GM18505 (cell line): ENCODE measurements at regions not wholly inside any gene's neighbourhood (a gene's known extent, or its start where the extent isn't known, plus 50 kb on each side); places are given as distances from the start of the nearest gene placed in this dataset.

ENCODE experiments used
- ATAC-seq: cut with Tn5 transposase; IDR thresholded peaks from one replicate; pipeline ENCODE4 v1.9.1; 2021; ENCODE audit not compliant: unreplicated experiment
- POLR2A ChIP-seq: IDR thresholded peaks from 4 replicates; pipeline ENCODE4 v1.6.1; 2011; ENCODE audit warnings: borderline replicate concordance; ENCODE audit not compliant: insufficient read depth, insufficient read length; ENCODE audit errors: extremely low read depth

DNA sequence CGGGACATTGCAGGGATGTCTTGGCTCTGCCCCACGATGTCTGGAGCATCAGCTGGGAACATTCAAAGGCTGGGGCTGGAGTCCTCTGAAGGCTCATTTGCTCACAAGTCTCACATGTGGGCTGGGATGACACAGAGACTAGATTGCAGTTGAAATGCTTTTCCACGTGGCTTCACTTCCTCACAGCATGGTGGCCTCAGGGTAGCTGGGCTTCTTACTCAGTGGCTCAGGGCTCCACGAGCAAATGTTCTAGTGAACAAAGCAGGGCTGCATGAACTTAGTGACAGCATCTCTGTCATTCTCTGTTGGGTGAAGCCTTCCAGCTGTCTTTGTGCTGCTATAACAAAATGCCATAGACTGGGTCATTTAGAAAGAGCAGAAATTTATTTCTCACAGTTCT lies 247.0 kb upstream of the POU3F1 start:
- no peak for ATAC-seq
- TF ChIP-seq POLR2A = no peak

- no peak for ATAC-seq
- no peak for TF ChIP-seq POLR2A
These were observed 246.4 kb upstream of the POU3F1 start for GRCh38 chr1:38292969-38293368.

DNA sequence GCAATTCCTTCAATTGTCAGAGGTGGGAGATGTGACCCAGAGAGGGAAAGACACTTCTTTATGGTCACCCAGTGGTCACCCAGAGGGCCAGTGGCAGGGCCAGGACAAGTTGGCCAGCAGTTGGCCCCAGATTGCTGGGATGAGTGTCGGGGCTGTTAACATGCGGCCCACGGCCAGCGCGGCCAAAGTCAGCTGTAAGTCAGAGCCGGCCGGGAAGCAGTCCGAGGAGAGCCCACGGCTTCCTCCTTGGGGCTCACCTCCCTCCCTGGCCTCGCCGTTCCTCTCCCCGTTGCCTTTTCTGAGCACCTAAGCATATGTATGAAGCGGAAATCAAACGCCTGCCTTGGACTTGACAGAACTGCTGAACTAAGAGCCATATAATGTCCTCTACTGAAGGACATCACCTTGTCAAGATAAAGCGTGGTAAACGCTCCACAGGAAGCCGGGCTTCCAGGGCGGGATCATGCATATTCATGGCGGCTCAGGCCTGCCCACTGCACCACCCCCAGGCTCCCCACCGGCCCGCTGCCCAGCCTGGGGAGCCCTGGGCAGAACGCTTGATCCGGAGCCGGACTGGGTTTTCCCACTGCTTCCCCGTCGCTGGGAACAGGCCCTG lies 245.4 kb upstream of the POU3F1 start:
- no peak for TF ChIP-seq POLR2A
- ATAC-seq = no peak

- no peak for TF ChIP-seq POLR2A
- no peak for ATAC-seq
These were observed 244.7 kb upstream of the POU3F1 start for GRCh38 chr1:38291336-38291735.

DNA sequence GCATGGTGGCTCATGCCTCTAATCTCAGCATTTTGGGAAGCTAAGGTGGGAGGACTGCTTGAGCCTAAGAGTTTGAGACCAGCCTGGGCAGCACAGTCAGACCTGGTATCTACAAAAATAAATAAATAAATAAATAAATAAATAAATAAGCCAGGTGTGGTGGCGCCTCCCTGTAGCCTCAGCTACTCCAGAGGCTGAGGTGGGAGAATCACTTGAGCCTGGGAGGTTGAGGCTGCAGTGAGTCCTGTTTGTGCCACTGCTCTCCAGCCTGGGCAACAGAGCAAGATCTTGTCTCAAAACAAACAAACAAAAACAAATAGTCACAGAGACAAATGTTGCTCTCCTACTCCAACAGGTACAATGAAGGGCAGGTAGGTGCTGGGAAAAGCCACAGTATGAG lies 242.4 kb upstream of the POU3F1 start:
- TF ChIP-seq POLR2A = no peak
- no peak for ATAC-seq

DNA sequence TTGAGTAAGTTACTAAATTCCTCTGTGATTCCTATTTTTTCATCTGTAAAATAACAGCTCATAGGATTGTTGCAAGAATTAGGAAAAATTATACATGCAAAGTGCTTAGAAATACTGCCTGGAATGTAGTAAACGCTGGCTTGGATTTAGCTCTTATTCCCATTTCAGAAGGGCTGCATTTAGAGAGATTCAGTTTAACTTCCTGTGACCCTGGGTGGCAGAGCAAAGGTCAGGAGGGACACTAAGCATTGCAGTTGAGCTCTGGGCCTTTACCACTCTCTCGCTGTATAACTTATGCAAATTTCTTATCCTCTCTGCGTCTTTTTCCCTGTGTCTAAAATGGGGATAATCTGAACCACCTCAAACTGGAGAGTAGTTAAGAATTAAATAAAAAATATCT lies 241.0 kb upstream of the POU3F1 start:
- no peak for TF ChIP-seq POLR2A
- no peak for ATAC-seq

- TF ChIP-seq POLR2A = no peak
These were observed 240.4 kb upstream of the POU3F1 start for GRCh38 chr1:38287036-38287435.

GRCh38 chr1:38285807-38286530 lies 239.4 kb upstream of the POU3F1 start:
- no peak for ATAC-seq
- no peak for TF ChIP-seq POLR2A

More at GRCh38 chr1:38287036-38287435, 240.4 kb upstream of the POU3F1 start:
- ATAC-seq = no peak

DNA sequence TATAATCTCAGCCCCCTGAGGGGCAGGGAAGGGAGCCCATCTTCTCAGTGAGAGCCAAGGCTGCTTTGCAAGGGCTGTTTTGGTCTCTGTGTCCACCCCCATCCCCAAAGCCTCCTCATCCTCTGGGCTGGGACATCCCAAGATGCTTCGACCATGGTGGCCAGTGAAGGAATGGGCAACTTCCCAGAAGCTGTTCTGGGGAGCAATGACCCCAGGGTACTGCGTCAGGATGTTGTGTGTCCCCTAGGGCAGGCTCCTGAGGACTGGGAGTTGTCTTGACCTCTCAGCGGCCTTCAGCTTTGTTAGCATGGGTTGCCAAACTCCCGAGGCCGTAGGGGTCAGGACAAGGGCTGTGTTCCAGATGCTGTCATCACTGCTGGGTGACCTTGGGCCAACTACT lies 238.4 kb upstream of the POU3F1 start:
- ATAC-seq = no peak
- TF ChIP-seq POLR2A = no peak

- no peak for TF ChIP-seq POLR2A
- ATAC-seq = no peak
These were observed 237.3 kb upstream of the POU3F1 start for GRCh38 chr1:38283696-38284470.

GRCh38 chr1:38279148-38279547 lies 232.6 kb upstream of the POU3F1 start:
- TF ChIP-seq POLR2A = no peak
- no peak for ATAC-seq

GRCh38 chr1:38277646-38278045 lies 231.1 kb upstream of the POU3F1 start:
- TF ChIP-seq POLR2A = no peak
- no peak for ATAC-seq

DNA sequence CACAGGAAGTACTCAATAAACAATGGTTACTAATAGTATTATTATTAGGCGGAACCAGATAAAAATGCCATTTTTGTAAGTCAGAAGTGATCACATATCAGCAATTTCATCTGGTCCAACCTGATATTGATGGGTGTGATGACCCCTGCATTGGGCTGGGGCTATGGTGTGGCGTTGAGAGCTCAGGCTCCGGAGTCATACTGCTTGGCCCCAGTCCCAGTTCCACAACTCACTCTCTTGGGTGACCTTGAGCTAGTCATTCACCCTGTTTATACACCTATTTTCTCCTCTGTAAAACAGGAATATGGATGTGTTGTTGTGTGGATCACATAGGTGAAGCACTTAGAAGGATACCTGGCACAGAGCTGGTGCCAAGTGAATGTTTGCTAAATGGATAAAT lies 229.4 kb upstream of the POU3F1 start:
- no peak for ATAC-seq
- no peak for TF ChIP-seq POLR2A

- ATAC-seq = no peak
- no peak for TF ChIP-seq POLR2A
These were observed 228.4 kb upstream of the POU3F1 start for GRCh38 chr1:38274974-38275373.
